Activated naive CD4-positive, alpha-beta T cell treated with anti-CD3 and anti-CD28 coated beads, Interleukin-2, amount 10 ng/mL, durations not matched to agents 7 days and 5 days (primary cell): ENCODE measurements at regions not wholly inside any gene's neighbourhood (a gene's known extent, or its start where the extent isn't known, plus 50 kb on each side); places are given as distances from the start of the nearest gene placed in this dataset.

Source experiments
- CTCF ChIA-PET: fragments of 350-600 bp; sonication (Branson Sonifier 250); formaldehyde crosslinking; loops from one replicate; lab custom pipeline; 2021; ENCODE audit warnings: antibody characterized with exemption; lab: Charles Lee
- DNase-seq: peaks from one replicate; pipeline ENCODE4 v3.0.0-alpha.2; 2020
- H3K27ac Mint-ChIP-seq: one replicate; pipeline ENCODE4 v1.8.0; 2021; ENCODE audit warnings: mild to moderate bottlenecking, moderate library complexity, mixed read lengths
- H3K27me3 Mint-ChIP-seq: one replicate; pipeline ENCODE4 v1.8.0; 2021; ENCODE audit warnings: mild to moderate bottlenecking, mixed read lengths
- H3K36me3 Mint-ChIP-seq: one replicate; pipeline ENCODE4 v1.8.0; 2021; ENCODE audit warnings: mixed read lengths
- H3K4me1 Mint-ChIP-seq: one replicate; pipeline ENCODE4 v1.8.0; 2021; ENCODE audit warnings: mixed read lengths
- H3K4me3 Mint-ChIP-seq: one replicate; pipeline ENCODE4 v1.8.0; 2021; ENCODE audit warnings: mild to moderate bottlenecking, moderate library complexity, mixed read lengths
- H3K9me3 Mint-ChIP-seq: one replicate; pipeline ENCODE4 v1.8.0; 2021; ENCODE audit warnings: mixed read lengths

DNA sequence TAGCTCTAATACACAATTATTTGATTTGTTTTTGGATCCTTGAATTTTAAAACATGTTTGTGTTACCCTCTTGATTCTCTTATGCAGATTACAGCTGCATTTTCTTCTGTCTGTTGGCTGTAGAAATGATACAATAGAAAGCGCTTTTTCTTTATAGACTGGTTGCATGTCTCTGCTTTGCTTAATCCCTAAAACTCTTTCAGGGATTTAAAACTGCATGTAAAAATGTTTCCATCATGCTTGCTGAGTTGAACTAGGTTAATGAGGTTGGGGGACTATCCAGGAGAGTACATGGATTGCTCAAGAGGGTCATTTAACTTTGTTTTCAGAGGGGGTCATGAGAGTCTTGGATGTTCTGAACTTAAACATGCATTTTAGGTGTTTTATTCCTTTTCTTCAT, 166.4 kb upstream of the IFNG-AS1 start:
- DNase-seq = no peak
- H3K4me1 Mint-ChIP-seq = peaks cover 3% of the 10 kb centered on the region
- CTCF ChIA-PET = no interaction called here
- H3K27ac Mint-ChIP-seq = no peak overlapping the region
- H3K27me3 Mint-ChIP-seq = no peaks in the 10 kb centered on the region
- no peak overlapping the region for H3K4me3 Mint-ChIP-seq
- H3K9me3 Mint-ChIP-seq = peaks cover 3% of the 10 kb centered on the region
- no peaks in the 10 kb centered on the region for H3K36me3 Mint-ChIP-seq

GRCh38 chr12:67826148-67826547, 163.1 kb upstream of the IFNG-AS1 start:
- no peak for DNase-seq
- Mint-ChIP-seq H3K4me1 (peaks cover 5% of the 10 kb centered on the region), H3K36me3 (no peaks in the 10 kb centered on the region), H3K4me3 (no peak overlapping the region), H3K27me3 (no peaks in the 10 kb centered on the region), H3K27ac (no peak overlapping the region), H3K9me3 (peaks cover 2% of the 10 kb centered on the region)
- CTCF ChIA-PET = no interaction called here

DNA sequence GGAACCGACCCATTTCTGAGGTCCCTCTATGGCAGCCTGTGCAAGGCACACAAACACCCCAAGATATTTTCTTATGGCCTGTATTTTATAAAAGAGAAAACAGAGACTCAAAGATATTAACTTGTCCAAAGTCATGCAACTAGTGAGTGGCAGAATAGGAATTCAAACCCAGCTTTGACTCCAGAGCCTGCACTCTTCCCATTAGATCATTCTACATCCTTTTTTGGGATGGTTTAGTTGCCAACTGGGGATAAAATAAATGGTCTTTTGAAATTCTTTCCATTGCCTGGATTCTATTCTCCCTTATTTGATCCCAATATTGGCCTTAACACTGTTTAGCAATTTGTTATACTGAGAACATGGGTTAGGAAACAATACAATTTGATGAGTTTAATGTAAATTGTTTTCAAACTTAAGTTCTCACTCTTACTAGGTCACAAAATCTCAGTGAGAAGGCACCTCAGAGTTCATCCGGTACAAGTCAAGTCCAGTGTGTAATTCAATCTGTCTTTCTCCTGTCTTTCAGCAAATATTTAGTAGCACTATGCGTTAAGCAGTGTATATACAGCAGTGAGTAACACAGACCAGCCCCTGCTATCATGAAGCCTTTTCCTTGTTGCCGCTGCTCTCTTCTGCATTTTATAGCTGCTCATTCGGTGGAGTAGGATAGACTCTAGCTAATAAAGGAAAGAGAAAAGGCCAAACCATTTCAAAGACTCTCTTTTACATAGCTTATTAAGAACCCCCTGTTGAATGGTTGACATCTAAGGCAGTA, 162.1 kb upstream of the IFNG-AS1 start:
- CTCF ChIA-PET = no interaction called here
- no peak overlapping the region for H3K27ac Mint-ChIP-seq
- H3K4me1 Mint-ChIP-seq = peaks cover 5% of the 10 kb centered on the region
- no peaks in the 10 kb centered on the region for H3K36me3 Mint-ChIP-seq
- H3K9me3 Mint-ChIP-seq = peaks cover 2% of the 10 kb centered on the region
- DNase-seq = no peak
- H3K27me3 Mint-ChIP-seq = no peaks in the 10 kb centered on the region
- no peak overlapping the region for H3K4me3 Mint-ChIP-seq

DNA sequence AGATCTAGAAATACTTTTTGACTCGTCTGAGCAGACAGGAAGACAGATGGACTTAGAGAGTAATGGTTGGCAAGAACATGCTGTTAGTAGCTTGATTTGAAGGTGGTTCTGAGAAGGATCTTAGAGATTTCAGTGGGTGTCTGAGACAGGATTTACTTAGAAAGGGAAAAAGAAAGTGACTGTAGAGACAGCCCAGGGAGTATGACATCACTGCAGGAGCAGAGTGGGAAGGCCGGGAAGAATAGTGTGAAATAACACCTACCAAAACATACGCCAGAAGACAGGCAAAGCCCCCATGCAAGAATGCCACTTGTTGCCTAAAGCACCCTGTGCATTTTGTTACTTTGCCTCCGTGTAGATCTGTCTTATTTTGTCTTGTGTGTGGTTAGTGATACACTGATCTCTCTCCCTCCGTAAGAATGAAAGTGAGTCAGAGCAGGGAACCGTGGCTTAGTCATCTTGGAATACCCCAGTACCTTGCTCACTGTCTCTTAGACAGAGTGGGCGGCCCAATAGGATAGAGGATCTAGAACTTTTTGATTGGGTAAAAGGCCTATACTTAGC, 161.3 kb upstream of the IFNG-AS1 start:
- H3K27me3 Mint-ChIP-seq = no peaks in the 10 kb centered on the region
- H3K36me3 Mint-ChIP-seq = no peaks in the 10 kb centered on the region
- H3K27ac Mint-ChIP-seq = no peak overlapping the region
- H3K4me3 Mint-ChIP-seq = no peak overlapping the region
- H3K4me1 Mint-ChIP-seq = peaks cover 5% of the 10 kb centered on the region
- H3K9me3 Mint-ChIP-seq = peaks cover 2% of the 10 kb centered on the region
- CTCF ChIA-PET = no interaction called here
- DNase-seq = no peak

GRCh38 chr12:67829896-67830295, 159.4 kb upstream of the IFNG-AS1 start:
- CTCF ChIA-PET = no interaction called here
- Mint-ChIP-seq H3K4me3 (no peak overlapping the region), H3K36me3 (no peaks in the 10 kb centered on the region), H3K27me3 (no peaks in the 10 kb centered on the region), H3K27ac (no peak overlapping the region), H3K4me1 (peaks cover 5% of the 10 kb centered on the region), H3K9me3 (peaks cover 2% of the 10 kb centered on the region)
- no peak for DNase-seq

- Mint-ChIP-seq H3K4me1 (peaks cover 5% of the 10 kb centered on the region), H3K9me3 (peaks cover 2% of the 10 kb centered on the region), H3K27ac (no peak overlapping the region), H3K27me3 (no peaks in the 10 kb centered on the region), H3K36me3 (no peaks in the 10 kb centered on the region), H3K4me3 (no peak overlapping the region)
- no peak for DNase-seq
- CTCF ChIA-PET = no interaction called here
Measured at GRCh38 chr12:67832155-67832554, 157.1 kb upstream of the IFNG-AS1 start.

- Mint-ChIP-seq H3K36me3 (no peaks in the 10 kb centered on the region), H3K27me3 (no peaks in the 10 kb centered on the region), H3K4me3 (no peak overlapping the region), H3K27ac (no peak overlapping the region), H3K9me3 (peaks cover 2% of the 10 kb centered on the region), H3K4me1 (no peaks in the 10 kb centered on the region)
- no peak for DNase-seq
- CTCF ChIA-PET = no interaction called here
Measured at GRCh38 chr12:67833602-67834001, 155.6 kb upstream of the IFNG-AS1 start.

DNA sequence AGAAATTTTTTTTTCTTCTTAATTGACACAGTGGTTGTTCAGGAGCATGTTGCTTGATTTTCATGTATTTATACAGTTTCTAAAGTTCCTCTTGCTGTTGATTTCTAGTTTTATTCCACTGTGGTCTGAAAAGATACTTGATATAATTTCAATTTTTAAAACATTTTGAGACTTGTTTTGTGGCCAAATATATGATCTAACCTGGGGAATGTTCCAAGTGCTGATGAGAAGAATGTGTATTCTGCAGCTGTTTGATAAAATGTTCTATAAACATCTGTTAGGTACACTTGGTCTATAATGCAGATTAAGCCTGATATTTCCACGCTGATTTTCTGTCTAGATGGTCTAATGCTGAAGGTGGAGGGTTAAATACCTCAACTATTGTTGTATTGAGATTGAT, 151.4 kb upstream of the IFNG-AS1 start:
- no peaks in the 10 kb centered on the region for H3K4me1 Mint-ChIP-seq
- no peaks in the 10 kb centered on the region for H3K36me3 Mint-ChIP-seq
- CTCF ChIA-PET = interaction anchor here (0.5 to 0.9 kb wide), 2 partner anchors 105 to 169 kb away, joined by 3 read pairs; no protein-coding TSS in a partner anchor
- no peak overlapping the region for H3K4me3 Mint-ChIP-seq
- H3K9me3 Mint-ChIP-seq = peaks cover 10% of the 10 kb centered on the region
- H3K27me3 Mint-ChIP-seq = peaks cover 8% of the 10 kb centered on the region
- H3K27ac Mint-ChIP-seq = no peak overlapping the region
- no peak for DNase-seq

DNA sequence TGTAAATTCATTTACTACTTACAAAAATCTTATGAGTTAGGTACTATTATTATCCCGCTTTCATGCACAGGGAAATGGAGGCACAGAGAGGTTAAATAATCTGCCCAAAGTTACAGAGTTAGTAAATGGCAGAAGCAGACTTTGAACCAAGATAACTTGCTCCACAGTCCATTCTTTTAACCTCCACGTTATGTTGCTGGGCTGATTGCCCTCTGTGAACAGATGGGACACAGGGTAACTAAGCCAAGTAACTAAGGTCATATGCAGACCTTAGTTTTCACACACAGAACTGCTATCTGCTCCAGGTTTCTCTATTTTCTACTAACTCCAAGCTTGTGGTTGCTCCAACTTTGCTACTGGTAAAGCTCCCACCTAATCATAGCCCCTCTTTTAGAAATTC, 147.1 kb upstream of the IFNG-AS1 start:
- Mint-ChIP-seq H3K9me3 (peaks cover 10% of the 10 kb centered on the region), H3K36me3 (no peaks in the 10 kb centered on the region), H3K27ac (no peak overlapping the region), H3K4me1 (no peaks in the 10 kb centered on the region), H3K4me3 (no peak overlapping the region), H3K27me3 (peaks cover 8% of the 10 kb centered on the region)
- no peak for DNase-seq
- CTCF ChIA-PET = no interaction called here

GRCh38 chr12:67843257-67843656, 146.0 kb upstream of the IFNG-AS1 start:
- Mint-ChIP-seq H3K36me3 (no peaks in the 10 kb centered on the region), H3K9me3 (peaks cover 10% of the 10 kb centered on the region), H3K27me3 (peaks cover 8% of the 10 kb centered on the region), H3K27ac (no peak overlapping the region), H3K4me3 (no peak overlapping the region), H3K4me1 (no peaks in the 10 kb centered on the region)
- no peak for DNase-seq
- CTCF ChIA-PET = no interaction called here

- DNase-seq = no peak
- peaks cover 4% of the 10 kb centered on the region for H3K27me3 Mint-ChIP-seq
- no peaks in the 10 kb centered on the region for H3K36me3 Mint-ChIP-seq
- H3K27ac Mint-ChIP-seq = no peak overlapping the region
- no peaks in the 10 kb centered on the region for H3K9me3 Mint-ChIP-seq
- no peaks in the 10 kb centered on the region for H3K4me1 Mint-ChIP-seq
- no peak overlapping the region for H3K4me3 Mint-ChIP-seq
- CTCF ChIA-PET = no interaction called here
Measured at GRCh38 chr12:67852701-67853100, 136.5 kb upstream of the IFNG-AS1 start.

- peaks cover 4% of the 10 kb centered on the region for H3K27me3 Mint-ChIP-seq
- H3K36me3 Mint-ChIP-seq = no peaks in the 10 kb centered on the region
- DNase-seq = no peak
- no peaks in the 10 kb centered on the region for H3K4me1 Mint-ChIP-seq
- H3K4me3 Mint-ChIP-seq = no peak overlapping the region
- H3K27ac Mint-ChIP-seq = no peak overlapping the region
- no peaks in the 10 kb centered on the region for H3K9me3 Mint-ChIP-seq
- CTCF ChIA-PET = no interaction called here
Measured at GRCh38 chr12:67853204-67853603, 136.0 kb upstream of the IFNG-AS1 start.

GRCh38 chr12:67854351-67854750, 134.9 kb upstream of the IFNG-AS1 start:
- no peak for DNase-seq
- H3K27me3 Mint-ChIP-seq = peaks cover 4% of the 10 kb centered on the region
- H3K9me3 Mint-ChIP-seq = no peaks in the 10 kb centered on the region
- H3K27ac Mint-ChIP-seq = no peak overlapping the region
- no peak overlapping the region for H3K4me3 Mint-ChIP-seq
- H3K4me1 Mint-ChIP-seq = no peaks in the 10 kb centered on the region
- H3K36me3 Mint-ChIP-seq = no peaks in the 10 kb centered on the region
- CTCF ChIA-PET = no interaction called here

- no peaks in the 10 kb centered on the region for H3K4me1 Mint-ChIP-seq
- H3K27me3 Mint-ChIP-seq = peaks cover 4% of the 10 kb centered on the region
- DNase-seq = no peak
- CTCF ChIA-PET = no interaction called here
- H3K36me3 Mint-ChIP-seq = no peaks in the 10 kb centered on the region
- H3K27ac Mint-ChIP-seq = no peak overlapping the region
- no peaks in the 10 kb centered on the region for H3K9me3 Mint-ChIP-seq
- H3K4me3 Mint-ChIP-seq = no peak overlapping the region
Measured at GRCh38 chr12:67855103-67855502, 134.1 kb upstream of the IFNG-AS1 start.

DNA sequence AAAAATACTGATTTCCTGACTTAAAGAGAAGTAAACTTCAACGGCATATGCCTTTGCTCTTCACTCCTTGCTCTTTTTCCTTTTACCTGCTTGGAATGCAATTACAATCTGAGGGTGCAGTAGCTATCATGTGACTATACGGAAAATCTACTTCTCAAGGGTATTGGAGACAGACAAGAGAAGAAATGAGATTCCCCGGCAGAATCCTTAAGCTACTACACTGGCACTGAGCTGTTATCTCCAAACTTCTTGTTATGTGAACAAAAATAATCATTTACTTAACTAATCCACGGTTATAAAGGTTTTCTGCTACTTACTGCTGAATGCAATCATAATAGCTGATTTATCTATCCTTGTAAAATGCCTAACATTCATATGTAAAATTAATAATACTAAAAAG, 118.0 kb upstream of the IFNG-AS1 start:
- Mint-ChIP-seq H3K27me3 (no peaks in the 10 kb centered on the region), H3K27ac (no peak overlapping the region), H3K36me3 (no peaks in the 10 kb centered on the region)

More for the DNA sequence above, 118.0 kb upstream of the IFNG-AS1 start:
- Mint-ChIP-seq H3K4me1 (no peaks in the 10 kb centered on the region), H3K4me3 (no peak overlapping the region), H3K9me3 (peaks cover 1% of the 10 kb centered on the region)
- DNase-seq = no peak
- CTCF ChIA-PET = interaction anchor here (0.6 kb wide), 1 partner anchor 417 kb away, joined by 3 read pairs; no protein-coding TSS in a partner anchor
